ENCODE measurements at regions not wholly inside any gene's neighbourhood (a gene's known extent, or its start where the extent isn't known, plus 50 kb on each side); places are given as distances from the start of the nearest gene placed in this dataset.

DNA sequence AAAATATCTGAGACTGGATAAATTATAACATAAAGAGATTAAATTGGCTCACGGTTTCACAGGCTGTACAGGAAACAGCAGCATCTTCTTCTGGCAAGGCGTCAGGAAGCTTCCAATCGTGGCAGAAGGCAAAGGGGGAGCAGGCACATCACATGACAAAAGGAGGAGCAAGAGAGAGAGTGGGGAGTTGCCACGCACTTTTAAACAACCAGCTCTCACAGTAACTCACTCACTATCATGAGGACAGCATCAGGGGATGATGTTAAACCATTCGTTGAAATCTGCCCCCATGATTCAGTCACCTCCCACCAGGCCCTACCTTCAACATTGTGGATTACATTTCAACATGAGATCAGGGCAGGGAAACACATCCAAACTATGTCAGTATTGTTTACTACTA is 114.5 kb upstream of the SPATA16 start:
- TF ChIP-seq, protein P1, sequence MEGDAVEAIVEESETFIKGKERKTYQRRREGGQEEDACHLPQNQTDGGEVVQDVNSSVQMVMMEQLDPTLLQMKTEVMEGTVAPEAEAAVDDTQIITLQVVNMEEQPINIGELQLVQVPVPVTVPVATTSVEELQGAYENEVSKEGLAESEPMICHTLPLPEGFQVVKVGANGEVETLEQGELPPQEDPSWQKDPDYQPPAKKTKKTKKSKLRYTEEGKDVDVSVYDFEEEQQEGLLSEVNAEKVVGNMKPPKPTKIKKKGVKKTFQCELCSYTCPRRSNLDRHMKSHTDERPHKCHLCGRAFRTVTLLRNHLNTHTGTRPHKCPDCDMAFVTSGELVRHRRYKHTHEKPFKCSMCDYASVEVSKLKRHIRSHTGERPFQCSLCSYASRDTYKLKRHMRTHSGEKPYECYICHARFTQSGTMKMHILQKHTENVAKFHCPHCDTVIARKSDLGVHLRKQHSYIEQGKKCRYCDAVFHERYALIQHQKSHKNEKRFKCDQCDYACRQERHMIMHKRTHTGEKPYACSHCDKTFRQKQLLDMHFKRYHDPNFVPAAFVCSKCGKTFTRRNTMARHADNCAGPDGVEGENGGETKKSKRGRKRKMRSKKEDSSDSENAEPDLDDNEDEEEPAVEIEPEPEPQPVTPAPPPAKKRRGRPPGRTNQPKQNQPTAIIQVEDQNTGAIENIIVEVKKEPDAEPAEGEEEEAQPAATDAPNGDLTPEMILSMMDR (IDR thresholded peaks at IDR 0.05; ENCODE audit: low read depth, low read length) = no peak
- TF ChIP-seq POLR2A (IDR thresholded peaks at IDR 0.05; ENCODE audit: extremely low read depth, insufficient read length) = no peak
- TF ChIP-seq, protein P2, sequence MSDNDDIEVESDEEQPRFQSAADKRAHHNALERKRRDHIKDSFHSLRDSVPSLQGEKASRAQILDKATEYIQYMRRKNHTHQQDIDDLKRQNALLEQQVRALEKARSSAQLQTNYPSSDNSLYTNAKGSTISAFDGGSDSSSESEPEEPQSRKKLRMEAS (IDR thresholded peaks at IDR 0.05; ENCODE audit: low read depth, low read length) = no peak
